ENCODE measurements at regions not wholly inside any gene's neighbourhood (a gene's known extent, or its start where the extent isn't known, plus 50 kb on each side); places are given as distances from the start of the nearest gene placed in this dataset.
"Not testable (repeated sequence)": the region's sequence is repeated elsewhere in the genome, so short reads cannot be mapped to it uniquely, and the experiment has no call there.

DNA sequence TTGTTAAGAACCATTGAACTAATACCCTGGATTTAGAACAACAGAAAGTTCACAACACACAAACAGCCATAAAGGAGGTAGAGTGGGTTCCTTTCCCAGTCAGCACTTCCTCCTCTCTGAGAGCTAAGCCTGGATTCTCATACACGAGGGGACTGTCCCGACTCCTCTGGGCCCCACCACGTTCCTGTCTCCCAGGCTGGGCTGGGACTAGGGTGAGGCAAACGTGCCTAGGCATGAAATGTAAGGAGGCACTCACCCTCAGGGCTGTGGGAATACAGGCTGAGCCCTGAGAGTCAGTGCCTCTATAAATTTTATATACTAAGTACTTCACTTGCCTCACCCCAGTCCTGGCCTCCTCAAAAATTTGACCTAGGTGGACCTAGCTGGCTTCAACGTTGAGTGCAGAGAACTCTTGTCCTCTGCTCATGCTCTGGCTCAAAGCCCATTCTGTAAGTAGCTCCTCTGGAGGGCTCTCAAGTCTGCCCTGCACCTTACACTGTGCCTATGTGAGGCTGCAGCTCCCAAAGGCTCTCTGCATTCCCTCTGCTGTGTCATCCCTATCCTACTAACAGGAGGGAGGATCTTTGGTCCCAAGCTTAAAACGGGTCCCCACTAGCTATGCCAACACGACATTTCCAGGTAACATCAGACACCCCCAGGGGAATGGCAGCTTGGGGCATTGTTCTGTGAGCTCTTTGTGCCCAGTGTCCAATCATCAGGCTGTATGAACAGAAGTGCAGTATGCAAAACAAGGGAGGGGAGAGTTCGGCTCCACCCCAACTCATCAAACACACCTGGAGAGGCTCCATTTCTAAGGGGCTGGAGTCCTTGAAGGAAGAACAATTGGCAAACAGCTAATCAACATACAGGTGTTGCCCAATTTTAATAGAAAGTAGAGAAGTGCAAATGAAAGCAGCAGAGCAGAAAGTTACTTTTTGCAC lies 233.2 kb downstream of the RPLP1 start:
- peak; percentile 89 for DNase-seq

DNA sequence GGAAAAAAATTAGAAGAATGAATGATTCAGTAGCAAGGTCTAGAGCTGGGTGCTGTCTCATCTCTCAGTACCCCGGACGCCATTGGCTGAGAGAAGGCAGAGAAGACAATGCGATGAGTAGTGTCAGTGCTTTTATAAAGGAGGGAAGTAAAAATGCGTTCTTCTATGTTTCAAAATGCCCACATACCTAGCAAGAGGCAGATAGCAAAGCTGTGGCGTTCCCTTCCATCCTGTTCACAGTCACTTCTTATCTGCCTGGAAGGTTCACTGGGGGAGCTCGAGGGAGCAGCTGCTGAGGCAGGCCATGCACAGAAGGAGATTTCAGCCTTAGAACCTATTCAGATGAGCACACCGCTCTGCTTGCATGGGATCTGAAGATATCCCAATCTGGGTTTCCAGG lies 234.0 kb downstream of the RPLP1 start:
- DNase-seq = no peak

DNA sequence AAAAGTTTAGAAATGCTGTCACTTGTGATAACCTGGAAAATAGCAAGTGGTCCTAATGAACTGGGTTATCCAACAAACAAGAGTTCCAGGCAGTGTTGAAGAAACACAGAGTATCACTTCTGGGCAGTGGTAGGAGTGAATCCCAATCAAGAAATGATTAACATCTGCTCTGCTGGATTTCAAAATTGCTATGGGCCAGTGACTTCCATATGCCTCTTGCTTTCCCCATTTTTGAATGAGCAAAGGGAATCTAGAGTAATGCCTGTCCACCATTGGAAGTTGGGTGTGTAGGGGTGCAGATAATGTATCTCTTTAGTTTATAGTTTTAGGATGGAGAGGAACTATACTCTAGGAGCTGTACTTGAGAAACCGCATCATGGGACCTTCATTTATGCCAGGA lies 236.5 kb downstream of the RPLP1 start:
- DNase-seq = no peak

GRCh38 chr15:69691307-69692015 lies 238.8 kb downstream of the RPLP1 start:
- DNase-seq = no peak

- DNase-seq = no peak
Measured at GRCh38 chr15:69692342-69692741, 239.7 kb downstream of the RPLP1 start.

DNA sequence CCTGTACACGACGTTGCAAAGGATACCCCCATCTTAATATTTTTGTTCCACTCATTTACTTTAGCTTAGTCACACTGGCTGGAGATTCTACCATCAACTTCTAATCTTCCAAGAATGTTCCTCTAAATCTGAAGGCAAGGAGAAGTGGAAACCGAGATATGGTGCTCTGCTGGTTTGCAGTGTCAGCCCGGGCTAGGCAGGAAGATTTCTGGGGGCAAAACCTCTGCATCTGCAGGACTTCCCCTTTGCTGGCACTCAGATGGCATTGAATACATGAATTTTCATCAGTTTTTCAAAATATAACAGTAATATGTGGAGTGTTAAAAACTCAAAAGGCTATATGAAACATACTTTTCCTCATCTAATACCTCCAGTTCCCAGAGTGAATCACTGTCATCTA lies 240.4 kb downstream of the RPLP1 start:
- no peak for DNase-seq

DNA sequence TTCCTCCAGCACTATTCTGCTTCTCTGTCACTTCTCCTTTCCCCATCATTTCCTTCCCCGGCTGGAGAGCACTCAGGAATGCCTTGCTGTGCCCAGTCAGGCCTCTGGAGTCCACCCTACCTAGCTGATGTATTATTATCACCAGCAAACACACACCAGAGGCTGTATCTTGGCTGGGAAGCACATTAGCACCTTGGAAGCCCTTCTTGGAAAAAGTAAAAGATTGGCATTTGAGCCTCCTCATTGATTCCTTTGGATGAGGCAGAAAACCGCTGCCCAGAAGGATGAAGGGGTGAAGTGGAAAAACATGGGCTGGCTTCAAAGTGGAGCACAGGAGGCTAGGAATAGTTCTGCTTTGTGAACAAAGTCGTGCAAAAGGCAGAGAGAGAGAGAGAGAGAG lies 244.3 kb downstream of the RPLP1 start:
- no peak for DNase-seq

DNA sequence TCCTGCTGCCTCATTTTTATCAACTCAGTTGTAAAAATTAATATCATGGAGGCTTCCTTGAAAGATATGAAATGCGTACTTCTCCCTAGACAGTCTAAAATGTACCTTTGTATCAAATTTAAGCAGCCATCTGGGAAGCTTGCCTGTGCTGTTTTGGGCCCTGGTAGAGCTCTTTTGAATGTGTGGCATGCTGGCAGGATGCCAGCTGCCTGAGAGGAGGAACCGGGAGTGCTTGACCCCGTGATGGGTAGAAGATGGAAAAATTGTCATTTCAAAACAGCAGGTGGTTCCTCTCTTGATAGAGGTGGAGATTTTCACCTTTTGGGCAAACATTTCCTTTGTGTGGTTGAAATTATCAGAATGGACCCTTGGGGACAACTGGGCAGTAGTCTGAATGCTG lies 245.3 kb downstream of the RPLP1 start:
- no peak for DNase-seq

- no peak for DNase-seq
Measured at GRCh38 chr15:69699096-69699495, 246.5 kb downstream of the RPLP1 start.

DNA sequence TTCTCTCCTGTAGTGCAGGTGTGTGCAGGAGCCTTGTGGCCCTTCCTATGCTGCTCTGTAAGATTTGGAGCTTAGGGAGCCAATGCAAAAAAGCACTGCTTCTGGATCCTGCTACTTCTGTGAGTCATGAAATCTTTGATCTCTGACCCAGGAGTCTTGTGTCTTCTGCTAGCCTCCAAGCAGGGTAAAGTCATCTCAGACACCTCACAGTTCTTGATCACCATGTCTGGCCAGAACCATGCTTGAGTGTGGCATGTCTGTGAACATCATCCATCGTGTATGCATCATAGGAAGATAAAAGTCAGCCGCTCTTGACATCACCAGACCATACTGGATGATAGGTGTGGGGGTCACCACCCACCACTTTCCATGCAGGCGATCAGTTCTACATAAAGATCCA lies 247.8 kb downstream of the RPLP1 start:
- DNase-seq = no peak

DNA sequence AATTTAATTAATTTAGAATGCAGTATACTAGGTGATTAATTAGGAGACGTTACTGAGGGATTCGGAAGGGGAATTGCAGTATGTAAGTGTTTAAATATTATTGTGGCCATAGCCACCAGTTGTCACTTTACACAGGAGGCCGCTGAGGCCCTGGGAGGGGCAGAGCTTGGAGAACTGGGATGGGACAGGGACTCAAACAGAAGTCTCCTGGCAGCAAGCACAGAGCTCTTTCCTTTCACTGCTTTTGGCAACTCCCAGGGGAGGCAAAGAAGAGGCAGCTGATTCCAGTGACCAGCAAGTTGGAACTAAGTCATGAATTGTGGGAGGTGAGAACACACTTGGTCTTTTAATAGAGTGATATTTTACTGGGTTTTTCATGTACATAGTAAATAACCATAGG lies 248.6 kb downstream of the RPLP1 start:
- no peak for DNase-seq

DNA sequence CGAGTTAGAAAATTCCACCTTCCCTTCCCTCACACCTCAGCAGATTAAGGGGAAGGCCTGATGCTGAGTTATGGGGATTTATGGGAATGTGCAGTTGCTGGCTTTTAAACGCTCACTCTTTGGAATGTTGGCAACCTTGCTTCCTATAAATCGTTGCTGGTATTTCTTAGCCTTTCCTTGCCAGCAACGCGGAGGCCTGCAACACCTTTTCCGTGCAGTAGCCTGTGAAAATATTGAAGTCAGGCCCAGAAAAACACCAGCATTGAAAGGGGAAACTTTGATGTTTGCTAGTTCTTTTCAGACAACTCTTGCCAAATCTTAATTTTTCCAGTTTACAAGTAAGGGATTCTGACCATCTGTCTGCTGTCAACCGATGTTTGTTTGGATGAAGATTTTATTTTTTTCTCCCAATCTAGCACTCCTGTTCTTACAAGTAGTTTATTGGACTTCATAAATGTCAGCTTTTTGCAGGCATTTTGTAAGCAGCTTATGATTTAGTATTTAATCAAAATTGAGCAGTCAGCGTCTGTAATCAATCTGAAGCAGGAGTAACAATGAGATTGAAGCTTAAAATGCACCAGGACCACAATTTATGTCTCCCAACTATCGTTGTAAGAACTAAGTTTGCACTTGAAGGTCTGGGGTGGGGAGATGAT lies 251.0 kb downstream of the RPLP1 start:
- DNase-seq = no peak

DNA sequence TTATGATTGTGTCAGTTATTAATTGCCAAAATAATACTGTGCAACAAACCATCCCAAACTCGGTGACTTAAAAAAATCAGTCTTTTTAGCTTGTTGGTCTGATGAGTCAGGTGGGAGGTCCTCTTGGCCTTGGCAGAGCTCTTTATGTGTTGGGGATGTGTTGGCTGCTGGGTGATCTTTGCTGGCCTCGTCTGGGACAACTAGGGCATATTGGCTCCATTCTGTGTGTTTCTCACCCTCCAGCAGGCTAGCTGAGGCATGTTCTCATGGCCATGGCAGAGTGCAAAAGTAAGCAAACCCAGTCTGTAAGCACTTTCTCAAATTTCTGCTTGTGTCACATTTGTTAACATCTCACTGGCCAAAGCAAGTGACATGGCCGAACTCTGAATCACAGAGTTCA lies 251.6 kb downstream of the RPLP1 start:
- DNase-seq = no peak

DNA sequence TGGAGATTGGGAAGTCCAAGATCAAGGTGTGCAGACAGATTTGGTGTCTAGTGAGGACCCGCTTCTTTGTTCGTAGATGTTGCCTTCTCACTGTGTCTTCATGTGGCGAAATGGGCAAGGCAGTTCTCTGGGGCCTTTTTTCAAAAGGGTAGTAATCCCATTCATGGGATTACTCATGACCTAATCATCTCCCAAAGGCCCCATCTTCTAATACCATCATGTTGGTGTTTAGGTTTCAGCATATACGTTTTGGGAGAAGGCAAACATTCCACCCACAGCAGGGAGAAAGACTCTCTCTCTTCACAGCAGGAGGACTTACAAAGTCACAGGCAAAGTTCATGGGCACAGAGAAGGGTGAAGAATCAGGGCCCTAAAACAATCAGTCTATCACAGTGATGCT lies 252.1 kb downstream of the RPLP1 start:
- no peak for DNase-seq

- no peak for DNase-seq
Measured at GRCh38 chr15:69706353-69707097, 253.9 kb downstream of the RPLP1 start.

DNA sequence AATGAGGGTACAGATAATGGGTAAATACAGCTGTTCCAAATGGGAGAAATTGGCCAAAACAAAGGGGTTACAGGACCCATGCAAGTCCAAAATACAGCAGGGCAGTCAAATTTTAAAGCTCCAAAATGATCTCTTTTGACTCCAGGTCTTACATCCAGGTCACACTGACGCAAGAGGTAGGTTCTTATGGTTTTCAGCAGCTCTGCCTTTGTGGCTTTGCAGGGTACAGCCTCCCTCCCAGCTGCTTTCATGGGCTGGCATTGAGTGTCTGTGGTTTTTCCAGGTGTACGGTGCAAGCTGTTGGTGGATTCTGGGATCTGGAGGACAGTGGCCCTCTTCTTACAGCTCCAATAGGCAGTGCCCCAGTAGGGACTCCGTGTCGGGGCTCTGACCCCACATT lies 254.6 kb downstream of the RPLP1 start:
- not testable (repeated sequence) for DNase-seq

DNA sequence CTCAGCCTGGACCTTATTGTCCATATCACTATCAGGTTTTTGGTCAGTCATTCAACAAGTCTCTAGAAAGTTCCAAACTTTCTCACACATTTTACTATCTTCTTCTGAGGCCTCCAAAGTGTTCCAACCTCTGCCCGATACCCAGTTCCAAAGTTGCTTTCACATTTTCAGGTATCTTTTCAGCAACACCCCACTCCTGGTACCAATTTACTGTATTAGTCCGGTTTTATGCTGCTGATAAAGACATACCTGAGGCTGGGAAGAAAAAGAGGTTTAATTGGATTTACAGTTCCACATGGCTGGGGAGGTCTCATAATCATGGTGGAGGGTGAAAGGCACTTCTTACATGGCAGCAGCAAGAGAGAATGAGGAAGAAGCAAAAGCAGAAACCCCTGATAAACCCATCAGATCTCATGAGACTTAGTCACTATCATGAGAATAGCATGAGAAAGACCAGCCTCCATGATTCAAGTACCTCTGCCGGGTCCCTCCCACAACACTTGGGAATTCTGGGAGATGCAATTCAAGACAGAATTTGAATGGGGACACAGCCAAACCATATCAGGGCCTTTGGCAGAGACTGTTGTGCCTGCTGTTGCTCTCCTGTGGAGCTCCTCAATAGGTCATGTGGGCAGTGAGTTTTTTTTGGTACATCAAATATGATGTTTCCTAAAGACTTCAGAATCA lies 256.0 kb downstream of the RPLP1 start:
- not testable (repeated sequence) for DNase-seq

- DNase-seq = no peak
Measured at GRCh38 chr15:69712991-69713390, 260.4 kb downstream of the RPLP1 start.

DNA sequence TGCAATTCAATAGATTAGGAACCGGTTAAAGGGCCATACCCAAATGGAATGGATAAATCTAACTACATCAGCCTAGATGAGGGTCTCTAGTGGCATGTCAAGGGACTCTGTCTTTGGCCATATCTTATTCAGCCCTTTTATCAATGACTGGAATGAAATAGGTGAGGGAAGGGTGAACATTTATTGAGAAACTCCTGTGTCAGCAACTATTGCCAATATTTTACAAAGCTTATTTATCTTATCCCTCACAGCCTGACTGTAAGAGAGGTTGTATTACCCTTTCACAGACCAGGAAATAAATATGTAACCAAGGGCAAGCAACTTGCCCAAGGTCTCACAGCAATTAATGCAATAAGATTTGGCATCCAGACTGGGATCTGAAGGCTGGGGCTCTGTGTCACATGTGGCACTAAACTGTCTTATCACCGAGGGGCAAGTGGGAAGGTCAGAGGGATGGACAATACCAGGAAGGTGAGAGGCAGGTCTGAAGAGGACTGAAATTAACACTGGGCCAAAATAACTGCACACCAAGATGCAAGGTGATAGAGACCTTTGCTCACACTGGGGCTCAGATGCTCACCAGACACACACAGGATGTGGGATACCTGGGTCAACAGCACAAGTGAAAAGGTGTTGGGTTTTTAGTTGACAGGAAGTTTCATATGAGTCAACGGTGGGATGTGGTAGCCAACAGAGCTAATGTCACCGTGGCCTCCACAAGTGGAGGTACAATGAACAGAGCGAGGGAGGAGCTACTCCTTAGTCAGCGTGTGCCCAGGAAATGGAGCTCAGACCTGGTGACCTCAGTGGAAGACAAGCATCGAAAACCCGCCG lies 261.3 kb downstream of the RPLP1 start:
- no peak for DNase-seq

GRCh38 chr15:69715210-69715609 lies 262.6 kb downstream of the RPLP1 start:
- no peak for DNase-seq

DNA sequence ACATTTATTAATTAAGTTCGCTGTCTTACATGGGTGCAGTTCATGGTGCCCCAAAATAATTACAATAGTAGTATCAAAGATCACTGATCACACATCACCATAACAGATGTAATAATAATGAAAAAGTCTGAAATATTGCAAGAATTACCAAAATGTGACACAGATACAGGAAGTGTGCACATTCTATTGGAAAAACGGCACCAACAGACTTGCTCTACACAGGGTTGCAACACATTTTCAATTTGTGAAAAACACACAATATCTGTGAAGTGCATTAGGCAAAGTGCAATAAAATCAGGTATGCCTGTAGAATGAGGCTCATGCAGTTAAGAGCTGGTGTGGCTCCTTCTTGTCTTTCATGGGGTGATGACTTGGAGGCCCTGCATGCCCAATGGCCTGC lies 265.8 kb downstream of the RPLP1 start:
- no peak for DNase-seq

Measured in NCI-H1436 treated with DMSO at 0.1 percent for 48 hours (cell line).